HG03442 (cell line): ENCODE measurements at regions not wholly inside any gene's neighbourhood (a gene's known extent, or its start where the extent isn't known, plus 50 kb on each side); places are given as distances from the start of the nearest gene placed in this dataset.

Experiments
- ATAC-seq: cut with Tn5 transposase; IDR thresholded peaks from one replicate; pipeline ENCODE4 v1.9.1; 2021; ENCODE audit warnings: mild to moderate bottlenecking, moderate library complexity; ENCODE audit not compliant: unreplicated experiment

- ATAC-seq = no peak
Observed at GRCh38 chr9:30121611-30122010, 2262.8 kb upstream of the ACO1 start.

GRCh38 chr9:30125881-30126280, 2258.6 kb upstream of the ACO1 start:
- no peak for ATAC-seq

- ATAC-seq = no peak
Observed at GRCh38 chr9:30127371-30127770, 2257.1 kb upstream of the ACO1 start.

GRCh38 chr9:30140407-30140806, 2244.0 kb upstream of the ACO1 start:
- no peak for ATAC-seq

GRCh38 chr9:30160570-30160969, 2223.9 kb upstream of the ACO1 start:
- ATAC-seq = no peak

GRCh38 chr9:30172206-30172605, 2212.2 kb upstream of the ACO1 start:
- no peak for ATAC-seq

GRCh38 chr9:30178610-30179009, 2205.8 kb upstream of the ACO1 start:
- no peak for ATAC-seq

- ATAC-seq = no peak
Observed at GRCh38 chr9:30193421-30193820, 2191.0 kb upstream of the ACO1 start.

- no peak for ATAC-seq
Observed at GRCh38 chr9:30196941-30197340, 2187.5 kb upstream of the ACO1 start.

GRCh38 chr9:30197453-30197852, 2187.0 kb upstream of the ACO1 start:
- ATAC-seq = no peak

- no peak for ATAC-seq
Observed at GRCh38 chr9:30197954-30198353, 2186.5 kb upstream of the ACO1 start.

- ATAC-seq = no peak
Observed at GRCh38 chr9:30198463-30199309, 2185.8 kb upstream of the ACO1 start.

- no peak for ATAC-seq
Observed at GRCh38 chr9:30201024-30201423, 2183.4 kb upstream of the ACO1 start.

GRCh38 chr9:30235068-30235467, 2149.4 kb upstream of the ACO1 start:
- ATAC-seq = no peak

- no peak for ATAC-seq
Observed at GRCh38 chr9:30235564-30235963, 2148.9 kb upstream of the ACO1 start.

GRCh38 chr9:30239878-30240277, 2144.6 kb upstream of the ACO1 start:
- ATAC-seq = no peak

- no peak for ATAC-seq
Observed at GRCh38 chr9:30243467-30243866, 2141.0 kb upstream of the ACO1 start.

GRCh38 chr9:30244877-30245276, 2139.6 kb upstream of the ACO1 start:
- no peak for ATAC-seq

GRCh38 chr9:30250872-30251271, 2133.6 kb upstream of the ACO1 start:
- no peak for ATAC-seq

- no peak for ATAC-seq
Observed at GRCh38 chr9:30258094-30258493, 2126.3 kb upstream of the ACO1 start.

- ATAC-seq = peak; percentile 59
Observed at GRCh38 chr9:30280229-30280900, 2104.1 kb upstream of the ACO1 start.

GRCh38 chr9:30289435-30289834, 2095.0 kb upstream of the ACO1 start:
- no peak for ATAC-seq
